ENCODE measurements at regions not wholly inside any gene's neighbourhood (a gene's known extent, or its start where the extent isn't known, plus 50 kb on each side); places are given as distances from the start of the nearest gene placed in this dataset.

DNA sequence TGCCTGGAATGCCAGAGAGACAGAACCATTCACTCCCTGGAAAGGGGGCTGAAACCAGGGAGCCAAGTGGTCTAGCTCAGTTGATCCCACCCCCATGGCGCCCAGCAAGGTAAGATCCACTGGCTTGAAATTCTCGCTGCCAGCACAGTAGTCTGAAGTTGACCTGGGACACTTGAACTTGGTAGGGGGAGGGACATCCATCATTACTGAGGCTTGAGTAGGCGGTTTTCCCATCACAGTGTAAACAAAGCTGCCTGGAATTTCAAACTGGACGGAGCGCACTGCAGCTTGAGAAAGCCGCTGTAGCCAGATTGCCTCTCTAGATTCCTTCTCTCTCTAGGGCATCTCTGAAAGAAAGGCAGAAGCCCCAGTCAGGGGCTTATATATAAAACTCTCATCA, 310.7 kb upstream of the DPPA4 start:
- 88% methylated on average over 5 of the region's 6 CpGs for WGBS (ENCODE audit: insufficient coverage)
- no peak for DNase-seq
- Histone ChIP-seq H3K27me3 (replicated peaks in 2 of 5; ENCODE audit: control insufficient read depth in 4 of 5, insufficient read depth in 5 of 5, low read length in 4 of 5) (no peaks in the 10 kb centered on the region), H3K36me3 (ENCODE audit: control insufficient read depth in 4 of 4, insufficient read depth in 4 of 4, low read length in 3 of 4) (no peaks in the 10 kb centered on the region), H3K4me1 (ENCODE audit: control extremely low read depth in 1 of 4, control insufficient read depth in 4 of 4, insufficient read depth in 4 of 4, low read length in 3 of 4) (no peaks in the 10 kb centered on the region), H3K4me3 (ENCODE audit: control insufficient read depth in 1 of 7, extremely low read depth in 1 of 7, insufficient read depth in 4 of 7, low read depth in 2 of 7, low read length in 6 of 7) (no peak overlapping the region), H3K9me3 (ENCODE audit: control extremely low read depth in 1 of 5, control insufficient read depth in 4 of 5, insufficient read depth in 2 of 5, low read depth in 1 of 5, low read length in 4 of 5) (no peaks in the 10 kb centered on the region), H3K27ac (ENCODE audit: insufficient read depth in 1 of 2, low read depth in 1 of 2, low read length in 2 of 2, poor library complexity in 1 of 2, severe bottlenecking in 2 of 2) (no peak overlapping the region)
- ChIA-PET POLR2A (no interaction called here), CTCF (no interaction called here)

DNA sequence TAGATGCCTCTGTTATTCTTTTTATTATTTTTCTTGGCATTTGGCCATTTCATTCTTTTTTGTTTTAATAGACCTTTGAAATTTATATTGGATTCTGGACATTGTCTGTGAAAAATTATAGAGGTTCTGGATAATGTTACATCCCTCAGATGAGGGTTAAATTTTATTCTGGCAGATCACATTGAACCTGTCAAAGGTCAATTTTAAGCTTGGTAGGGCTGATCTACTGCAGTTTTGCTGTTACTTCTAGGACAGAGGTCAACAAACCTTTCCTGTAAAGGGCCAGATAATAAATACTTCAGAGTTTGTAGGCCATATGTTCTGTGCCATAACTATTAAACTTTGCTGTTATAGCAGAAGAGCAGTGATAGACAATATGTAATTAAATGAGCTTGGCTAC, 318.9 kb upstream of the DPPA4 start:
- ChIA-PET POLR2A (no interaction called here), CTCF (no interaction called here)
- H3K36me3 ChIP-seq (ENCODE audit: control insufficient read depth in 4 of 4, insufficient read depth in 4 of 4, low read length in 3 of 4), result no peaks in the 10 kb centered on the region

DNA sequence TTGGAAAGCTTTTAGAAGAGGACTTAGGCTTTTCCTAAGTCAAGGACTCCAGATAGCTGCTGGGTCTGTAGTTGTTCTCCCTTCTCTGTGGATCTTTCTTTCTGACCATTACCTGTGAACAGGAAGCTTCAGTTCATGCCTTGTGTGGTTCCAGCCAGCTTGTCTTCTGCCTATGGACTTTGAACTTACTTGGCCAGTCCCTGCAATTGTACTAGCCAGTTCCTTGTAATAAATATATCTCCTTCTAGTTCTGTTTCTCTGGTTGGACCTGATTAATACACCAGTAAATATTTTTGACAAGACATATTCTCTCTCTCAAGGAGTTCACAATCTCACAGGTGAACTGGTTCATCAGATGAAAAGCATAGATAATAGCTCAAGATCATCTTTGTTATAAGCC, 341.3 kb upstream of the DPPA4 start:
- ChIA-PET CTCF (no interaction called here), POLR2A (no interaction called here)
- no peak overlapping the region for H3K4me3 ChIP-seq (ENCODE audit: control insufficient read depth in 1 of 7, extremely low read depth in 1 of 7, insufficient read depth in 4 of 7, low read depth in 2 of 7, low read length in 6 of 7)
- no peak overlapping the region for H3K27ac ChIP-seq (ENCODE audit: insufficient read depth in 1 of 2, low read depth in 1 of 2, low read length in 2 of 2, poor library complexity in 1 of 2, severe bottlenecking in 2 of 2)
- H3K9me3 ChIP-seq (ENCODE audit: control extremely low read depth in 1 of 5, control insufficient read depth in 4 of 5, insufficient read depth in 2 of 5, low read depth in 1 of 5, low read length in 4 of 5), result peaks cover 0 to 1% (median 0%) of the 10 kb centered on the region in 5 experiments
- H3K36me3 ChIP-seq (ENCODE audit: control insufficient read depth in 4 of 4, insufficient read depth in 4 of 4, low read length in 3 of 4), result no peaks in the 10 kb centered on the region
- H3K4me1 ChIP-seq (ENCODE audit: control extremely low read depth in 1 of 4, control insufficient read depth in 4 of 4, insufficient read depth in 4 of 4, low read length in 3 of 4), result no peaks in the 10 kb centered on the region
- DNase-seq, result no peak
- H3K27me3 ChIP-seq (replicated peaks in 2 of 5; ENCODE audit: control insufficient read depth in 4 of 5, insufficient read depth in 5 of 5, low read length in 4 of 5), result no peaks in the 10 kb centered on the region

More for the DNA sequence above, 318.9 kb upstream of the DPPA4 start:
- Histone ChIP-seq H3K27me3 (replicated peaks in 2 of 5; ENCODE audit: control insufficient read depth in 4 of 5, insufficient read depth in 5 of 5, low read length in 4 of 5) (no peaks in the 10 kb centered on the region), H3K4me1 (ENCODE audit: control extremely low read depth in 1 of 4, control insufficient read depth in 4 of 4, insufficient read depth in 4 of 4, low read length in 3 of 4) (no peaks in the 10 kb centered on the region), H3K4me3 (ENCODE audit: control insufficient read depth in 1 of 7, extremely low read depth in 1 of 7, insufficient read depth in 4 of 7, low read depth in 2 of 7, low read length in 6 of 7) (no peak overlapping the region), H3K9me3 (ENCODE audit: control extremely low read depth in 1 of 5, control insufficient read depth in 4 of 5, insufficient read depth in 2 of 5, low read depth in 1 of 5, low read length in 4 of 5) (peaks cover 0 to 2% (median 0%) of the 10 kb centered on the region in 5 experiments), H3K27ac (ENCODE audit: insufficient read depth in 1 of 2, low read depth in 1 of 2, low read length in 2 of 2, poor library complexity in 1 of 2, severe bottlenecking in 2 of 2) (no peak overlapping the region)
- no peak for DNase-seq

DNA sequence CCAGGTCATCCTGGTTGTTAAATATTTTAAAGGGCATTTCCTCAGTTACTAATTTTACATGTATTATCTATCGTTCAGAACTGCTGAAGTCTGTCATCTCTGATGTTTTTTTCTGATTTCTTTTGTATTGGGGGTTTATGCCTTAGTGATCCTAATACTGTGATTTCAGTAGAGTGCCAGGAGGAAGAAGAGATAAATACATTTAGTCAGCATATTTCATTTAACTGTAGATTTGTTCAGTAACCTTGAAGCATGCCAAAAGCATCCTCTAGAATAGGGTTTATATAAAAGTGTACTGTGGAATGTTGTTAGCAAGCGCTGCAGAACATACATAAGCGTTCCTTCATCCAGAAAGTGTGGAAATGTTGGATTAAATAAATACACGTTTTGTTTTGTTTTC, 342.3 kb upstream of the DPPA4 start:
- Histone ChIP-seq H3K4me1 (ENCODE audit: control extremely low read depth in 1 of 4, control insufficient read depth in 4 of 4, insufficient read depth in 4 of 4, low read length in 3 of 4) (no peaks in the 10 kb centered on the region), H3K27ac (ENCODE audit: insufficient read depth in 1 of 2, low read depth in 1 of 2, low read length in 2 of 2, poor library complexity in 1 of 2, severe bottlenecking in 2 of 2) (no peak overlapping the region), H3K4me3 (ENCODE audit: control insufficient read depth in 1 of 7, extremely low read depth in 1 of 7, insufficient read depth in 4 of 7, low read depth in 2 of 7, low read length in 6 of 7) (no peak overlapping the region), H3K36me3 (ENCODE audit: control insufficient read depth in 4 of 4, insufficient read depth in 4 of 4, low read length in 3 of 4) (no peaks in the 10 kb centered on the region), H3K27me3 (replicated peaks in 2 of 5; ENCODE audit: control insufficient read depth in 4 of 5, insufficient read depth in 5 of 5, low read length in 4 of 5) (no peaks in the 10 kb centered on the region), H3K9me3 (ENCODE audit: control extremely low read depth in 1 of 5, control insufficient read depth in 4 of 5, insufficient read depth in 2 of 5, low read depth in 1 of 5, low read length in 4 of 5) (peaks cover 0 to 1% (median 0%) of the 10 kb centered on the region in 5 experiments)
- DNase-seq, result no peak
- POLR2A ChIA-PET, result no interaction called here
- CTCF ChIA-PET, result no interaction called here
- WGBS (ENCODE audit: insufficient coverage), result no CpG with 5 or more reads among the region's 4 CpGs

DNA sequence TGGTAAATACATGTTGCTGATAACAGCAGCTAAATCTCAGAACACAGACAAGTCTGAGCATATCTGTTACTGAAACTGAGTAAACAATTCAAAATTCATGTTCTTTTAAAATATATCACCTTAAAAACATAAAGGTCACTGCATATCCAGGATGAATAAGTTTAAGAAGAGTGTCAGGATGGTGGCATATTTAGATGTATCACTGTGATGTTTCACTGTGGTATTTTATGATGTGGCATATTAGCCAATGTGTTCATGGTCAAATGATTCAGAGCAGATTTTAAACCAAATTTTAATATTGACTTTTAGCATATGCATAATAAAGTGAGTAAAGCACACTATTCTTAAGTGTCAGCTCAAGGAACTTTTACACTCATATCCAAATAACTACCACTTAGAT, 346.4 kb upstream of the DPPA4 start:
- CTCF ChIA-PET, result no interaction called here
- H3K27me3 ChIP-seq (replicated peaks in 2 of 5; ENCODE audit: control insufficient read depth in 4 of 5, insufficient read depth in 5 of 5, low read length in 4 of 5), result no peaks in the 10 kb centered on the region
- POLR2A ChIA-PET, result no interaction called here
- no peak for DNase-seq
- H3K27ac ChIP-seq (ENCODE audit: insufficient read depth in 1 of 2, low read depth in 1 of 2, low read length in 2 of 2, poor library complexity in 1 of 2, severe bottlenecking in 2 of 2), result no peak overlapping the region
- peaks cover 0 to 1% (median 0%) of the 10 kb centered on the region in 5 experiments for H3K9me3 ChIP-seq (ENCODE audit: control extremely low read depth in 1 of 5, control insufficient read depth in 4 of 5, insufficient read depth in 2 of 5, low read depth in 1 of 5, low read length in 4 of 5)
- H3K4me1 ChIP-seq (ENCODE audit: control extremely low read depth in 1 of 4, control insufficient read depth in 4 of 4, insufficient read depth in 4 of 4, low read length in 3 of 4), result no peaks in the 10 kb centered on the region
- H3K36me3 ChIP-seq (ENCODE audit: control insufficient read depth in 4 of 4, insufficient read depth in 4 of 4, low read length in 3 of 4), result no peaks in the 10 kb centered on the region
- no peak overlapping the region for H3K4me3 ChIP-seq (ENCODE audit: control insufficient read depth in 1 of 7, extremely low read depth in 1 of 7, insufficient read depth in 4 of 7, low read depth in 2 of 7, low read length in 6 of 7)

DNA sequence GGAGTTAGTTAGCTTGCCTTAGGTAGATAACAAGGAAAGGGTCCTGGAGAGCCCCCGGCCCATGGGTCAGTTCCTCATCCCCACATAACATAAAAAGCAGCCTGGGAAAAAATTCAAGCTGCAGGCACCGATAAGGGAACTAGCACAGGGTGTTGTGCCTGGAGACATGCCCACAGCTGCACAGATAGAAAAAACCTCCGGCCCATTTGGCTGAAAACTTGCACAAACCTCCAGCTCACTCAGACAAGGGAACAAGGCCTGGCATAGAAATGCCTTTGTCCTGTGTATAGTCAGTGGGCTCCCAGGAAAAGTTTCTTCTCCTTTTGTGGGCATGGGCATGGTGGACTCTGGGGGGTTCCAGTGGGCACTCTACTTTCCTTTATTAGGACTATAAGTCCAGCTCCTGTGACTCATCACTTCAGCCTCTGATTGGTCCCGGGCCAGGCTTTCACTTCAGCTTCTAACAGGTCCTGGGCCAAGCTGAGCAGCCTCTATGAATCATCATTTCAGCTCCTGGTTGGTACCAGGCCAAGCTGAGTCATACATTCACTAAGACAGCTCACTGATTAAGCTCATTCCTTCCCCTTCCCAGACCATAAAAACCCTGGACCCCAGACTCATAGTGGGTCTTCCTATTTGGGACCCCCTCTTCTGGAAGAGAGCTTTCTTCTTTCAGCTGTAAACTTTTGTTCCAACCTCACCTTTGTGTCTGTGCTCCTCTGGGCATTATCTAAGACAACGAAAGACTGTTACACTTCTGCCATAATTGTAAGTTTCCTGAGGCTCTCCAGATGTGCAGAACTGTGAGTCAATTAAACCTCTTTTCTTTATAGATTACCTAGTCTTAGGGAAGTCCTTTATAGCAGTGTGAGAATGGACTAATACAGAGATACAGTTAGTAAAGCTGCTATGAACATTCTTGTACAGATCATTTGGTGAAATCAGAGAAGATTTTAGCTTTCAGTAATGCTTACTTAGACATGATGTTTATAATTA, 348.0 kb upstream of the DPPA4 start:
- Histone ChIP-seq H3K27me3 (replicated peaks in 2 of 5; ENCODE audit: control insufficient read depth in 4 of 5, insufficient read depth in 5 of 5, low read length in 4 of 5) (no peaks in the 10 kb centered on the region), H3K4me3 (ENCODE audit: control insufficient read depth in 1 of 7, extremely low read depth in 1 of 7, insufficient read depth in 4 of 7, low read depth in 2 of 7, low read length in 6 of 7) (no peak overlapping the region), H3K27ac (ENCODE audit: insufficient read depth in 1 of 2, low read depth in 1 of 2, low read length in 2 of 2, poor library complexity in 1 of 2, severe bottlenecking in 2 of 2) (no peak overlapping the region), H3K36me3 (ENCODE audit: control insufficient read depth in 4 of 4, insufficient read depth in 4 of 4, low read length in 3 of 4) (no peaks in the 10 kb centered on the region), H3K4me1 (ENCODE audit: control extremely low read depth in 1 of 4, control insufficient read depth in 4 of 4, insufficient read depth in 4 of 4, low read length in 3 of 4) (no peaks in the 10 kb centered on the region), H3K9me3 (ENCODE audit: control extremely low read depth in 1 of 5, control insufficient read depth in 4 of 5, insufficient read depth in 2 of 5, low read depth in 1 of 5, low read length in 4 of 5) (no peaks in the 10 kb centered on the region)
- no peak for DNase-seq
- POLR2A ChIA-PET, result no interaction called here
- 89% methylated on average over 4 of the region's 5 CpGs for WGBS (ENCODE audit: insufficient coverage)
- CTCF ChIA-PET, result no interaction called here

DNA sequence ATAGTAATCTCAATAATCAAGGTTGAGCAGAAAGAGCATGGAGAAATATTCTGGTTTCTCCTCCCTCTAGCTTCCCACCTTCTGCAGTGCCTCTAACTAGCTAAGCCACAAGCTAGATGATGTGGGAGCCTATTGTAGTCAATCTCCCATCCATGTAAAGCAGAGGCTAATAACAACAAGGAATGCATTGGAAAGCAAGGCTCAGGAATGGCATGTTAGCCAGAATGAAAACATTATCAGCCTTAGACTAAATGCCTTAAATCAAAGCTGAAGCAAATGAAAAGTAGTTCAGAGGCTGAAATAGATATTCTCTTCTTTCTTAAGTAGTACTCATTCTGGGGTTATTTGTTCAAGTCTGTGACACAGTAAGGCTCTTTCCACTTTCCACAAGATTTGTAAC, 350.3 kb upstream of the DPPA4 start:
- no peaks in the 10 kb centered on the region for H3K36me3 ChIP-seq (ENCODE audit: control insufficient read depth in 4 of 4, insufficient read depth in 4 of 4, low read length in 3 of 4)
- POLR2A ChIA-PET, result no interaction called here
- H3K9me3 ChIP-seq (ENCODE audit: control extremely low read depth in 1 of 5, control insufficient read depth in 4 of 5, insufficient read depth in 2 of 5, low read depth in 1 of 5, low read length in 4 of 5), result no peaks in the 10 kb centered on the region
- CTCF ChIA-PET, result no interaction called here
- H3K27ac ChIP-seq (ENCODE audit: insufficient read depth in 1 of 2, low read depth in 1 of 2, low read length in 2 of 2, poor library complexity in 1 of 2, severe bottlenecking in 2 of 2), result no peak overlapping the region
- no peaks in the 10 kb centered on the region for H3K4me1 ChIP-seq (ENCODE audit: control extremely low read depth in 1 of 4, control insufficient read depth in 4 of 4, insufficient read depth in 4 of 4, low read length in 3 of 4)
- DNase-seq, result no peak
- no peak overlapping the region for H3K4me3 ChIP-seq (ENCODE audit: control insufficient read depth in 1 of 7, extremely low read depth in 1 of 7, insufficient read depth in 4 of 7, low read depth in 2 of 7, low read length in 6 of 7)
- H3K27me3 ChIP-seq (replicated peaks in 2 of 5; ENCODE audit: control insufficient read depth in 4 of 5, insufficient read depth in 5 of 5, low read length in 4 of 5), result no peaks in the 10 kb centered on the region

All from common myeloid progenitor, CD34-positive (primary cell).